GM12878 (cell line): ENCODE measurements at regions not wholly inside any gene's neighbourhood (a gene's known extent, or its start where the extent isn't known, plus 50 kb on each side); places are given as distances from the start of the nearest gene placed in this dataset.
"Not testable (repeated sequence)": the region's sequence is repeated elsewhere in the genome, so short reads cannot be mapped to it uniquely, and the experiment has no call there.

Experiments
- ATAC-seq: fragments of 200-7000 bp; cut with Tn5 transposase; 3 replicates; pipeline ENCODE4 v1.9.1; 2020; ENCODE audit warnings: mild to moderate bottlenecking, moderate library complexity
- BruUV-seq: library from RNA; stranded (reverse); fragments of 400-500 nt; replicated peaks from 2 replicates; lab custom pipeline; 2021; lab: Mats Ljungman, UMichigan
- CTCF ChIA-PET: fragments of 300-600 bp; sonication (Branson Sonifier 250); formaldehyde crosslinking; extraction: SDS; loops from one replicate; lab custom pipeline; 2021; ENCODE audit warnings: inconsistent platforms; lab: Yijun Ruan, JAX
- POLR2A ChIA-PET: fragments of 350-600 bp; formaldehyde crosslinking; extraction: SDS; loops from one replicate; lab custom pipeline; 2021; ENCODE audit warnings: inconsistent platforms; lab: Charles Lee
- RAD21 ChIA-PET: fragments of 300-600 bp; sonication (Branson Sonifier 250); formaldehyde crosslinking; loops from one replicate; lab custom pipeline; 2023; ENCODE audit warnings: antibody characterized with exemption; ENCODE audit not compliant: unreplicated experiment; lab: Charles Lee
- SMC1A ChIA-PET: fragments of 300-600 bp; sonication (Branson Sonifier 250); formaldehyde crosslinking; loops from one replicate; lab custom pipeline; 2023; ENCODE audit not compliant: unreplicated experiment, uncharacterized antibody; lab: Charles Lee
- DNase-seq: peaks from one replicate; pipeline ENCODE4 v3.0.0-alpha.2; 2011; ENCODE audit warnings: low read depth, low spot score
- FAIRE-seq: peaks from 3 replicates; lab custom pipeline; 2011; peaks lifted over from hg19 to GRCh38; lab: Jason Lieb, UNC
- H2AFZ ChIP-seq: 2 replicates; pipeline ENCODE4 v1.6.0; 2011; ENCODE audit warnings: low read depth, low read length, control low read depth; ENCODE audit not compliant: control insufficient read depth
- H3K27ac ChIP-seq: 2 replicates; pipeline ENCODE4 v1.5.1; 2011; ENCODE audit warnings: control low read depth; ENCODE audit not compliant: control insufficient read depth, insufficient read depth
- H3K27me3 ChIP-seq, 2 experiments: replicated peaks in 1 of 2; 2 replicates each; pipeline versions ENCODE4 v1.6.0 to v1.6.1; 2011; ENCODE audit warnings: low read length in 1 of 2; ENCODE audit not compliant: control insufficient read depth in 2 of 2, insufficient read depth in 2 of 2
- H3K36me3 ChIP-seq, 2 experiments: 2 replicates each; pipeline ENCODE4 v1.5.1; 2011; ENCODE audit warnings: low read length in 1 of 2; ENCODE audit not compliant: control insufficient read depth in 2 of 2, insufficient read depth in 2 of 2
- H3K4me1 ChIP-seq: 2 replicates; pipeline ENCODE4 v1.6.1; 2011; ENCODE audit warnings: mild to moderate bottlenecking, low read length, moderate library complexity, mixed read lengths; ENCODE audit not compliant: control insufficient read depth, insufficient read depth
- H3K4me2 ChIP-seq: 2 replicates; pipeline ENCODE4 v1.6.0; 2011; ENCODE audit warnings: control low read depth; ENCODE audit not compliant: control insufficient read depth, insufficient read depth
- H3K4me3 ChIP-seq: fragments of 200-600 bp; sonication (generic); 2 replicates; pipeline ENCODE4 v1.5.1; 2016
- H3K79me2 ChIP-seq: 2 replicates; pipeline ENCODE4 v1.6.0; 2011; ENCODE audit warnings: low read length; ENCODE audit not compliant: control insufficient read depth, insufficient read depth
- H3K9ac ChIP-seq: 2 replicates; pipeline ENCODE4 v1.8.0; 2011; ENCODE audit warnings: low read length, control low read depth, mixed read lengths; ENCODE audit not compliant: control insufficient read depth, insufficient read depth
- H3K9me3 ChIP-seq: replicated peaks from 3 replicates; pipeline ENCODE4 v1.5.1; 2011; ENCODE audit warnings: mild to moderate bottlenecking, low read length; ENCODE audit not compliant: control insufficient read depth, insufficient read depth
- H4K20me1 ChIP-seq: 2 replicates; pipeline ENCODE4 v1.6.0; 2011; ENCODE audit not compliant: control insufficient read depth, insufficient read depth
- ZNF687 ChIP-seq: fragments of 450-650 bp; IDR thresholded peaks from 2 replicates; pipeline ENCODE4 v1.6.1; 2017; ENCODE audit warnings: mild to moderate bottlenecking, moderate library complexity
- WGBS: methylation state at CpG from one replicate; pipeline ENCODE4 v1.1.6; 2016; ENCODE audit warnings: low lambda C conversion rate; ENCODE audit not compliant: insufficient replicate concordance, insufficient coverage; ENCODE audit errors: missing lambda C conversion rate; 5-methylcytosine and 5-hydroxymethylcytosine counted together
- in situ Hi-C: fragments of 300-500 bp; cut with MboI; formaldehyde crosslinking; loops from 9 replicates; pipeline ENCODE4 v1.14.3; 2018; ENCODE audit warnings: mixed read lengths
- intact Hi-C: fragments of 100-400 bp; cut with micrococcal nuclease; formaldehyde crosslinking; loops from one replicate; pipeline ENCODE4 v1.14.2; 2022; ENCODE audit not compliant: unreplicated experiment

- no peak for TF ChIP-seq ZNF687
- TF ChIP-seq, all 136 proteins: peak for 0
These were observed 118.5 kb upstream of the PHACTR3 start (continued) for GRCh38 chr20:59485576-59486454.

DNA sequence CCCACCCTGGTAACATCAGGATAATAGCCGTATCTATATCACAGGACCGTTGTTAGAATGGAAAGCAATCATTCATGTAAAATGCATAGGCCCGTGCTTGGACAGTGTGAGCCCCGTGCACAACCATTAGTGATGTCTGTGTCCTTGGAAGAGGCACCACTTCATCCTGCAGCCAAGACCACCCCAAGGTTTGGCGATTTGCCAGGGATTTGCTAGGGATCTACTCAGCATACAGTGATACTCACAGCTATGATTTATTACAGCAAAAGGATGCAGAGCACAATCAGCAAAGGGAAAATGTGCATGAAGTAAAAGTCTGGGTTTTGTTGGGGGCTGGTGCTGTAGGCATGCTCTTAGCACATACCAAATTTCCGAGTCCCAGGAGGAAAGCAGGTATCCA is 115.9 kb upstream of the PHACTR3 start:
- FAIRE-seq, ATAC-seq, H3K36me3 ChIP-seq, in situ Hi-C loops, BruUV-seq, DNase-seq, H3K9me3 ChIP-seq, SMC1A ChIA-PET, H3K9ac ChIP-seq, H3K79me2 ChIP-seq, CTCF ChIA-PET, H3K4me2 ChIP-seq, intact Hi-C loops, H3K27ac ChIP-seq, H4K20me1 ChIP-seq, H3K4me3 ChIP-seq, H2AFZ ChIP-seq, H3K4me1 ChIP-seq, H3K27me3 ChIP-seq, POLR2A ChIA-PET, RAD21 ChIA-PET: not testable (repeated sequence)
- WGBS: 33% methylated on average over 6 of the region's 6 CpGs

DNA sequence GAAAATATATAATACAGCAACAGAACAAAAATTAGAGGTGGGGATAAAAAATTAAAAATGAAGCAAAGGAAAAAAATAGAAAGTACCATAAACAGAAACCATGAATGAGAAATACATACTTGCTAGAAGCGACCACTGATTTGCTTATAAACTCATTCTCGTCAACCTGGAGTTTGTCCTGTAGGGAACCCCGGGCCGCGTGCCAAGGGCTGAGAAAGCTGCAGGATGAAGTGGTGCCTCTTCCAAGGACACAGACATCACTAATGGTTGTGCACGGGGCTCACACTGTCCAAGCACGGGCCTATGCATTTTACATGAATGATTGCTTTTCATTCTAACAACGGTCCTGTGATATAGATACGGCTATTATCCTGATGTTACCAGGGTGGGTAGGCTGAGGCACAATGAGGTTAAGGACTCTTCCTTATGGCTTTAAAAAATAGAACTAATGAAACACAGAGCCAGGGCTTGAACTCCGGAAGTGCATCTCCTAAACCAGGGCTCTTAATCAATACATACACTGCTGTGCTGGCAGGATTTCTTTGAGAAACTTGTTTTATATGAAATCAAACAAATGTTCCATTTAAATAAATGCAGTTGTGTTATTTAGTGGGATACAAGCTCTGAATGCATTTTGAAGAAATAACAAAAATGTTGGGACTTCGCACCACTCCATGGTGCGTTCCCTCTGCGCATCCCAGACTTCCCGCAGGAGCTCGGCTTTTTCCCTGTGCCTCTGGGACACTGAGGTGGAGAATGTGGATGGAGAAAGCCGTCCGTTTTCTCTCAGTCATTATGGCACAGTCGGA is 113.9 kb upstream of the PHACTR3 start:
- H4K20me1 ChIP-seq, ATAC-seq, RAD21 ChIA-PET, H3K27me3 ChIP-seq, SMC1A ChIA-PET, BruUV-seq, H3K79me2 ChIP-seq, H3K9ac ChIP-seq, H3K27ac ChIP-seq, POLR2A ChIA-PET, CTCF ChIA-PET, FAIRE-seq, intact Hi-C loops, H3K4me2 ChIP-seq, H3K36me3 ChIP-seq, H3K9me3 ChIP-seq, DNase-seq, H3K4me1 ChIP-seq, H3K4me3 ChIP-seq, H2AFZ ChIP-seq: not testable (repeated sequence)
- in situ Hi-C loops: loop anchor here (10.0 kb wide), 1 partner anchor 626 kb away; no protein-coding TSS in a partner anchor
- WGBS: 49% methylated on average over 16 of the region's 18 CpGs
